ENCODE measurements at regions not wholly inside any gene's neighbourhood (a gene's known extent, or its start where the extent isn't known, plus 50 kb on each side); places are given as distances from the start of the nearest gene placed in this dataset.

DNA sequence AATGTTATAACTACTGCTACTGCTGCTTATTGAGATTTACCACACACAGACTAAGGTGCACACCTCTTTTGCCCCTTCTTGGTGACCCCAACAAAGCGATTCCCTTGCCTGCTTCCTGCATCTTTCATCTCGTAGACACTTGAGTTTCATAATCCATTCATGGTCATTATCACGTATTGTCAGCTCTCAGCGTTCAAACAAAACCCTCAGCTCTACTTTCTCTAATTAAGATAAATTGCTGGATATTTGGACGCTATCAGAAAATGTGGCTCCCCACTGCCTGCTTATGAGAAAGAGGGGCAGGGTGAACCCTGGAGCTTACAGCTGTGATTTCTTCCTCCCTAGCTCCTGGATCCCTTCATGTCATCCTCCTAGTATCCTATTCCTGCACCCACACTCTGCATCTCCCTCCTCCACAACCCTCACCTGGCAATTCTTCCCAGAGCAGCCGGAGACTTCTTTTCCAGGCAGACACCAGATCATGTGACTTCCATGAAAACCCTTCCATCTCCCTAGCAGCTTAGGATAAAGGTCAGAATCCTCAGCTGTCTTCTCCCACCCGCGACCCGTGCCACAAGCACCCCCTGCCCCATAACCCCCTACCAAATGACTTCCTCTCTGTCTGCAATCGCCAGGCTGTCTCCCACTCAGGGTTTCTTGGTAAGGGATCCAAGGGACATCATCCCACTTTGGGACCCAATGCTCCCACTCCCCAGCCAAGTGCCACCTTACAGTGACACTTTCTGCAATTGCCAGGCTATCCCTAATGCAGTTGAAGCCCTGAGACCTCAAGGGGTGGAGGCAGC, 146.5 kb downstream of the NSG2 start:
- no peak for DNase-seq

- no peak for DNase-seq
These were observed 147.4 kb downstream of the NSG2 start for GRCh38 chr5:174192901-174193300.

DNA sequence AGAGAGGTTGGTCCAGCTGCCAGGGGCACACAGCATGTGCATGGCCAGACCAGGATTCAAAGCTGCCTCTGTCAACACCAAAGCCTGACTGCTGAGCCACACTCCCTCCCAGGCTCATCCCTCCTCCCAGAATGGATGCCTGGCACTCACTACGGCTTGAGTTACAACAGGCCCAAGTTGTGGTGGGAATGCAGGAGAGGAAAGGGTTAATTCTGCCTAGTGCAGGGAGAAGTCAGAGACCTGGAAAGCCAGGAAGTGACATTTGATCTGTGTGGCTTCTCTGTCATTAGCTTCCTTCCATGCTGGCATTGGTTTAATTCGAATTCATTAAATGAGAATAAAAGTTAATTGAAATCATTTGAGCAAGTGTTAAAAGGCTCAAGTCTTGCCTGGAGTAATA, 150.0 kb downstream of the NSG2 start:
- no peak for DNase-seq

DNA sequence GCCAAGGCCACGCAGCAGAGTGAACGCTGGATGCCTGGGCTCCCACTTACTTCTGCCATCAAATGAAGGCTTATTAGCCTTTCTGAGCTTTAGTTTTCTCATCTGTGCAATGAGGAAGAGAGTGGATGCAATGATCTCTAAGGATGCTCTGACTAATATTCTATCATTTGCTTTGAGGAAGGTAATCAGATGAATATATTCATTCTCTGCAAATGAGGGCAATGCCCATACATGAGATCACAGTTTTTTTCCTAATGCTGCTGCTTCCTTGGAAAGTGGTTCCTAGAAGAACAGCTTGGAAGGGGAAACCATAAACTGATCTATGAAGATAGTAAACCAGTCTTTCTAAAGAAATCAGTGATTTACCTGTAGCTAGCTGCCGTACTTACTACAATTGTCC, 152.4 kb downstream of the NSG2 start:
- no peak for DNase-seq

- DNase-seq = no peak
These were observed 153.0 kb downstream of the NSG2 start for GRCh38 chr5:174198541-174198940.

DNA sequence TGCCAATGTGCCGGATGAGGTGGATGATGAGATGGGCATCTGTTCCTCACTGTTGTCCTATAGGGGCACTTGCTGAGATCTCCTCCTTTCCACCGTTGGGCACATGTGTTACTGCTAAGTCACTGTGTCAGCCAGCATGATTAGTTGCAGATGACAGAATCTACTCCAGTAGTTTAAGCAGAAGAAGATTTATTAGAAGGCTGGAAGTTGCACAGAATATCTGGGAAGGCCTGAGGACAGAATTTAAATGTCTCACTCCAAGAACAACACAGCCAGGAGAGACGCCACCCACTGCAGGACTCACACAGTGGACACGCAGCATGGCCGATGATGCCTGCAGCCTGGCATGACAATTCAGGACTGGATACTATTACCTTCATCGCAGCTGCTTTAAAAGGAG, 157.5 kb downstream of the NSG2 start:
- DNase-seq = no peak

DNA sequence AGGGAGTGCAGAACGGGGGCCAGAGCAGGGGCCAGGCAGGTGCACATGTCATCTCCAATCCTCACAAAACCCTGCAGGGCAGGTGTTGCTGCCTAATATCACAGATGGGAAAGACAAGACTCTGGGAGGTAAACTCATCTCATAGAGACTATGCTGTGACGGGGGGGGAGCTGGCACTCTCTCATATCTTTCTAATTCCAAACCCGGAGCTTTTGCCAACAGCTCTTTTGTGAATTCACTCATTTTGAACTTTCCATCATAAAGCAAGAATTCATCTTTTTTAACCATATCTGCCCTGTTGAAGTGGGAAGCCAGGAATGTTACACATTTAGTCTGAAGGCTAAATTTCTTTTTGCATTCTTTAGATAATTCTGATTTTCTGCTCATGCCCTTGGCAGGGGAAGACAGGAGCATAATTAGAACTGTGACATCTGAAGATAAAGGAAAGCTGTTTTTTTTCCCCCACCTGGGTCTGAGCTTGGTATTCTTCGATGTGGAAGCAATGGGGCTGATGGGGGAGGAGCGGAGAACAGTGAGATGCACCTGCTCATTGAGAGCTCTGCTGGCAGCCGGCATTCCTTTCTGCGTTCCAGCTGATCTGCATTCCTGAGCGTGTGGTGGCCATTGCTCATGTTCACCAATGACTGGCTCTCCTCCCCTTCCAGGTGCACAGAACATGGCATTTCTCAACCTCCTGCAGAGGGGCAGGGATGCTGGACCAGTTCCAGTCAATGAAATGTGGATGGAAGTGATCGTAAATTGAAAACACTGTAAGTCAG, 159.2 kb downstream of the NSG2 start:
- no peak for DNase-seq

DNA sequence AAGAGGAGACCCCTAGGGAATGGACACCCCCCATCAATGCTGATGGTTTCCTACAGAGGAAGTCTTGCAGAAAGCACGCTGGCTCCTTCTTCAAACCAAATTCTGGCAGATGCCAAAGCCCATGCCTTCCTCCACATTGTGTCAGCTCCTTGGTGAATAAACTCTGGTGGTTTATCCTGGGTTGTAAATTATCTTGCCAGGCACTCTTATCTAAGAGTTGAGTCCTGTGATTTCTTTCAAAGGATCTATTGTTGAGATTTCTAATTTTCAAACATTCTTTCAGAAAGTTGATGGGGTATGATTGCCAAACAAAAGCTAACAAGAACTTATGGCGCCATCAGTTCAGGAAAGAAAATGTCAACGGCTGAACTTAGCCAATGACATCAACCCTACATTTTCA, 160.4 kb downstream of the NSG2 start:
- no peak for DNase-seq

DNA sequence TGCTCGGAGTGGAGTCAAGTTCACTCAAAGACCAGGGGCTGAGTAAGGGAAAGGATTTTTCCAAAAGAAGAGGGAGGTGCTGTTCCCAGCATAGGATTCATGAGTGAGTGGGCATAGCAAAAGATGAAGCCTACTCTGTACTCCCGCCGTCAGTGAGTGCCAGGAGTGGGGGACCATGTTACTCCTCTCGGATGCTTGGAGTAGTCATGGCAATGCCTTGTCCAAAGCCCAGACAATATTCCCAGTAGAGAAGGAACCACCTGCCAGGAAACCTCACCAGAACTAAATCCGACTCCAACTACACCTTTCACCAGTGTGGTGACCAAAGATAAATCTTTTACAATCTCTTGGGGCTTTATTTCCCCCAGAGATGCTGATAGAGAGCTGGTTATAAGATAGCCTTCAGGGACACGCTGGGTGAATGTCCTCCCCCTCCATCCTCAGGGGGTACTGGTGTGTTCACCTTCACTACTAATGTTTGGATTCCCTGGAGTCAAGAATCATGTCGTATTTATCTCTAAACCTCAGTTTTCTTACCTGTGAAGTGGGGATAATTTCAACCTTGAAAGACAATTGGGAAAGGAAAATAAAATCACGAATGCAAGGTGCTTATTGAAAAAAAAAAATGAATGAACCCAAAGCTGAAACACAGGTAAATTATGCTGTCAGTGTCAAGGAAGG, 165.2 kb downstream of the NSG2 start:
- no peak for DNase-seq

GRCh38 chr5:174211277-174211626, 165.7 kb downstream of the NSG2 start:
- DNase-seq = no peak

- no peak for DNase-seq
These were observed 172.0 kb downstream of the NSG2 start for GRCh38 chr5:174217527-174217926.

GRCh38 chr5:174218162-174218561, 172.7 kb downstream of the NSG2 start:
- DNase-seq = no peak

DNA sequence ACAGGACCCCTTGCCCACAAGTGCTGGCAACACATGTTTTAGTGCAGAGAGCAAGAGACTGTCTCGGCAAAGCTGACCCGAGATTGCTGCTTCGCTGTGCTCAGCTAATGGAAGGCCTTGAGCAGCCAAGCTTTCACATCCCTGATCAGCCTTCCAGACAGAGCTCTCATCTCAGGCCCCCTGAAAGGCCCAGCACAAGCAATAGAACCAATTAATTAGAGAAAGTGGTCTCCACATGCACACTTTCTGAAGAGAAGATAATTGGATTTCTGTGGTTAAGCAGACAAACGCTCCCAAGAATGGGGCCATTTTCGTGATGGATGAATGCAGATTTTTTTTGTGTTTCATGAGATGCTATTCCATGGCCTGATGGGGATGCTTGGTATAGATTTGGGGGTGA, 174.9 kb downstream of the NSG2 start:
- no peak for DNase-seq

- DNase-seq = no peak
These were observed 175.9 kb downstream of the NSG2 start for GRCh38 chr5:174221436-174221835.

DNA sequence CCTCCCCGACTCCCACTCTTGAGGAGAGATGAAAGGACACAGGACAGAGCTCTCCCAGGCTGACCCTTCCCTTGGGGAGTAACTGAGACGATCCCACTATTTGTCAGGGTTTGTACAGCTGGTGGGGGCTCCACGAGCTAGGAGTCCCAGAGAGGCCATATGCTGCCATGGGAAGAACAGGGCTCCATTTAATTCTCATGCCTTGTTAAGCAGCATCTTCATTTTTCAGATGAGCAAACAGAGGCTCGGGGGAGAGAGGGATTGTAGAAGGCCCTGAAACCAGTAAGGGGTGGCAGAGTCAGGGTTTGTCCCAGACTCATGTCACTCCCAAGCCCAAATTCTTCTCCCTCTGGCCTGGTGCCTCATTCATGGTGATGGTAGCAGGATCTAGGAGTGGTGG, 176.4 kb downstream of the NSG2 start:
- DNase-seq = no peak

- no peak for DNase-seq
These were observed 177.4 kb downstream of the NSG2 start for GRCh38 chr5:174222891-174223290.

DNA sequence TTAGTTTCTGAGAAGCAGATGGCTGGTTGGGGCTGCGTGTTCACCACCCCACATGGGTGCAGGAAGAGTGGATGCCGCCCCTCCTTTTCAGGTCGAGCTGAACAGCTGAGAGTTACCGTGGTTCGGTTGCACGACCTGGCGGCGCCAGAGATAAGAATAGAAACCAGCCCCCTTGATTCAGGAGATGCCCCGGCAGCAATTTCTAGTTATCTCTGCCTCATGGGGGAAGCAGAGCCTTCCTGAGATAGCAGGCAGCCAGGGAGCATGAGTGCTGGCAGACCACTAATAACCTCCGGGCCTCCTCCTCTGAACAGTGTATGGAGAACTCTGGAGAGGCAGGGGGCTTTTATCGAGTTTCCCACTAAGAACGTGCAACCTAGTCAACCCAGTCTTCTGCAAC, 177.8 kb downstream of the NSG2 start:
- no peak for DNase-seq

- no peak for DNase-seq
These were observed 183.6 kb downstream of the NSG2 start for GRCh38 chr5:174229068-174229467.

DNA sequence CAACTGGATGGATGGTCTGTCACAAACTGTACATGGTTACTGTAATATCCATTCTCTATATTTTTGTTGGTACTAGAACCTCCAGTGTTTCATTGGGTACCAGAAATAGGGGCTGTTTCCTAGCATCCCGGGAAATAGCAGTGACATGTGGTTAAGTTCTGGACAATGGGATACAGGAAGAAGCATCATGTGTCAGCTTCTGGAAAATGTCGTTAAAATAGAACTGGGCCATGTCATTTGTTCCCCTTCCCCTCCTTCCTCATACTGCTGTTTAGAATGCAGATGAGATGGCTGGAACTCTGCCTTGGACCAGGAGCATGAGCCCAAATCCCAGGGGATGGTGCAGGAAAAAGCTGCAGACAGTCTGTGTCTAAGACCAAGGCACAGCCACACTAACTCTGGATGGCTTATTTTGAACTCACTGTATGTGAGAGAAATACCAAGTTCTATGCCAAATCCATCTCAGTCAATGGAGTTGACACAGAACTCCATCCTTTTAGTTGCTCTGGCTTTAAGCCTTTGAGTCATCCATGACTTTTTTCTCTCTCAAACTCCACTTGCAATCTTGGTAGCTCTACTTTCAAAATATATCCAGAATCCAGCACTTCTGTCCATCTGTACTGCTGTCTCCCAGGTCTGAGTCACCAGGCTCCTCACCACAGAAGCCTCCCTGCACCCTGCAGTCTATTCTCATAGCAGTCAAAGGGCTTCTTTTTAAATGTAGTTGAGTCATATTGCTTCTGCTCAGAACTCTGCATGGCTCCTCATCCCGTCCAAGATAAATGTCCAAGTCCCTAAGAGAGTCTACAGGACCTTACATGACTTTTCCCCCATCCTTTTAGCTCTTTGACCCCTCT, 184.2 kb downstream of the NSG2 start:
- DNase-seq = no peak

- DNase-seq = no peak
These were observed 186.5 kb downstream of the NSG2 start for GRCh38 chr5:174231956-174232487.

- DNase-seq = no peak
These were observed 188.9 kb downstream of the NSG2 start for GRCh38 chr5:174234388-174234787.

DNA sequence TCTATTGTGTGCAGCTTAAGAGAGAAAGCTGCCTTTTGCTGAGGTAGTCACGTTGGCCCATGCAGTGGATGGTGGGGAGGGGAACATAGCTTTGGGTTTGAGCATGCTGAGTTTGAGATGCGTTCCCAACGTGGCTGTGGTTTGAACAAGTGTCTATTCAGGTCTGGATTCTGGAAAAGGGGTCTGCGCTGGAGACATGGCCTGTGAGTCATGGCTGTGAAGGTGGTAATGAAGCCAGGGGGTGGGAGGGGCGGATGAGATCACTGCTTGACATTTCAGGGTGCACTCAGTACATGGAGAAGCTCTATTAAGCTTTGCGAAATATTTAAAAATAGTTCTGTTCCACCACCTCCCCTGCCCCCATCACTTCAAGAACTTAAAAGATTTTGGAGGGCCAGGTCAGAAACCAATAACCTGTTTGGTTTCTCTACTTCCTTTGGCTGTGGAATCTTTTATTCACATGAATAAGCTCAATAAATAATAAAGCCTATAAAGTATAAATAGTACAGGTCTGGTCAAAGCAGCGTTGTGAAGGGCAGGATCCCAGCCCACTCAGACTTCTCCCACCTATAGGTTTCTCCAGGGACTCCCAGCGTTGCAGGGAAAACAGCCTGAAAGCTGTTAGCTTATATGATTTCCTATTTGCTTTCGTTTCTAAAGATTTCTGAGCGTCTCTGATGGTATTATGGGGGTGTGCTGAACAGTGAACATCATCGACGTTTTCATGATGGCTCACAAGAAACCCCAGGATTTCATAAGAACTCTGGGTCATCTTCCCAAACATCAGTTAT, 189.9 kb downstream of the NSG2 start:
- no peak for DNase-seq

Measured in NCI-H1048 (cell line).